Muscle layer of colon (tissue), 2 donors: ENCODE measurements at regions not wholly inside any gene's neighbourhood (a gene's known extent, or its start where the extent isn't known, plus 50 kb on each side); places are given as distances from the start of the nearest gene placed in this dataset.

Experiments used
- H3K27ac ChIP-seq: one replicate; pipeline ENCODE4 v1.7.0; 2013; ENCODE audit warnings: low read depth, mild to moderate bottlenecking, low read length, moderate library complexity
- H3K27me3 ChIP-seq, 2 donors: one replicate each; pipeline ENCODE4 v1.7.0; 2013; ENCODE audit warnings: low read length in 2 of 2, mild to moderate bottlenecking in 2 of 2; ENCODE audit not compliant: insufficient read depth in 2 of 2, control insufficient read depth in 1 of 2
- H3K36me3 ChIP-seq: one replicate; pipeline ENCODE4 v1.7.0; 2013; ENCODE audit warnings: mild to moderate bottlenecking, low read length; ENCODE audit not compliant: insufficient read depth
- H3K4me1 ChIP-seq: one replicate; pipeline ENCODE4 v1.7.0; 2013; ENCODE audit warnings: mild to moderate bottlenecking, low read length; ENCODE audit not compliant: insufficient read depth
- H3K4me3 ChIP-seq, 2 donors: one replicate each; pipeline ENCODE4 v1.7.0; 2013; ENCODE audit warnings: low read length in 2 of 2, low read depth in 1 of 2, mild to moderate bottlenecking in 1 of 2, moderate library complexity in 1 of 2
- H3K9ac ChIP-seq: one replicate; pipeline ENCODE4 v1.7.0; 2013; ENCODE audit warnings: low read length
- H3K9me3 ChIP-seq: one replicate; pipeline ENCODE4 v1.7.0; 2013; ENCODE audit warnings: mild to moderate bottlenecking, low read length
- donor health status: abdominal sarcoma.
- donor health status: Adenocarcinoma of cecum.

GRCh38 chr1:234698686-234699085, 88.7 kb upstream of the IRF2BP2 start:
- H3K27me3 ChIP-seq = no peaks in the 10 kb centered on the region
- H3K4me1 ChIP-seq = peaks cover 30% of the 10 kb centered on the region
- H3K9ac ChIP-seq = no peak overlapping the region
- no peaks in the 10 kb centered on the region for H3K36me3 ChIP-seq
- no peaks in the 10 kb centered on the region for H3K9me3 ChIP-seq
- H3K27ac ChIP-seq = no peak overlapping the region
- no peak overlapping the region for H3K4me3 ChIP-seq

GRCh38 chr1:234697741-234698140, 87.8 kb upstream of the IRF2BP2 start:
- H3K4me1 ChIP-seq = peaks cover 32% of the 10 kb centered on the region
- H3K4me3 ChIP-seq = no peak overlapping the region
- no peak overlapping the region for H3K9ac ChIP-seq
- no peaks in the 10 kb centered on the region for H3K36me3 ChIP-seq
- H3K9me3 ChIP-seq = no peaks in the 10 kb centered on the region
- H3K27me3 ChIP-seq = no peaks in the 10 kb centered on the region
- no peak overlapping the region for H3K27ac ChIP-seq

- H3K9me3 ChIP-seq = no peaks in the 10 kb centered on the region
- no peak overlapping the region for H3K27ac ChIP-seq
- H3K4me1 ChIP-seq = peaks cover 27% of the 10 kb centered on the region
Measured at GRCh38 chr1:234697015-234697414, 87.0 kb upstream of the IRF2BP2 start.

GRCh38 chr1:234696148-234696576, 86.2 kb upstream of the IRF2BP2 start:
- Histone ChIP-seq H3K4me3 (no peak overlapping the region), H3K4me1 (peaks cover 23% of the 10 kb centered on the region), H3K9ac (no peak overlapping the region), H3K27me3 (no peaks in the 10 kb centered on the region), H3K27ac (no peak overlapping the region), H3K9me3 (no peaks in the 10 kb centered on the region), H3K36me3 (no peaks in the 10 kb centered on the region)

More at GRCh38 chr1:234697015-234697414, 87.0 kb upstream of the IRF2BP2 start:
- Histone ChIP-seq H3K4me3 (no peak overlapping the region), H3K9ac (no peak overlapping the region), H3K27me3 (no peaks in the 10 kb centered on the region), H3K36me3 (no peaks in the 10 kb centered on the region)

- Histone ChIP-seq H3K9me3 (no peaks in the 10 kb centered on the region), H3K27ac (no peak overlapping the region), H3K27me3 (no peaks in the 10 kb centered on the region), H3K4me3 (no peak overlapping the region), H3K9ac (no peak overlapping the region), H3K4me1 (peaks cover 8% of the 10 kb centered on the region), H3K36me3 (no peaks in the 10 kb centered on the region)
Measured at GRCh38 chr1:234694661-234695060, 84.7 kb upstream of the IRF2BP2 start.

- Histone ChIP-seq H3K9ac (no peak overlapping the region), H3K4me3 (no peak overlapping the region), H3K27ac (no peak overlapping the region), H3K27me3 (no peaks in the 10 kb centered on the region), H3K4me1 (peaks cover 6% of the 10 kb centered on the region), H3K36me3 (no peaks in the 10 kb centered on the region), H3K9me3 (no peaks in the 10 kb centered on the region)
Measured at GRCh38 chr1:234692966-234693580, 83.1 kb upstream of the IRF2BP2 start.

GRCh38 chr1:234691567-234691966, 81.6 kb upstream of the IRF2BP2 start:
- Histone ChIP-seq H3K4me1 (peaks cover 6% of the 10 kb centered on the region), H3K9ac (no peak overlapping the region), H3K27me3 (no peaks in the 10 kb centered on the region), H3K36me3 (no peaks in the 10 kb centered on the region), H3K27ac (no peak overlapping the region), H3K9me3 (no peaks in the 10 kb centered on the region), H3K4me3 (no peak overlapping the region)

GRCh38 chr1:234690872-234691271, 80.9 kb upstream of the IRF2BP2 start:
- H3K9ac ChIP-seq = no peak overlapping the region
- H3K9me3 ChIP-seq = no peaks in the 10 kb centered on the region
- no peaks in the 10 kb centered on the region for H3K36me3 ChIP-seq
- H3K4me1 ChIP-seq = peaks cover 6% of the 10 kb centered on the region
- H3K27me3 ChIP-seq = no peaks in the 10 kb centered on the region
- H3K4me3 ChIP-seq = no peak overlapping the region
- no peak overlapping the region for H3K27ac ChIP-seq

GRCh38 chr1:234689236-234689635, 79.3 kb upstream of the IRF2BP2 start:
- H3K27ac ChIP-seq = no peak overlapping the region
- no peak overlapping the region for H3K9ac ChIP-seq
- no peak overlapping the region for H3K4me3 ChIP-seq
- no peaks in the 10 kb centered on the region for H3K9me3 ChIP-seq
- no peaks in the 10 kb centered on the region for H3K27me3 ChIP-seq
- peaks cover 10% of the 10 kb centered on the region for H3K4me1 ChIP-seq
- no peaks in the 10 kb centered on the region for H3K36me3 ChIP-seq

GRCh38 chr1:234687011-234687410, 77.0 kb upstream of the IRF2BP2 start:
- H3K4me1 ChIP-seq = peaks cover 13% of the 10 kb centered on the region
- no peaks in the 10 kb centered on the region for H3K27me3 ChIP-seq
- no peaks in the 10 kb centered on the region for H3K9me3 ChIP-seq
- no peak overlapping the region for H3K9ac ChIP-seq
- H3K4me3 ChIP-seq = no peak overlapping the region
- H3K27ac ChIP-seq = no peak overlapping the region
- no peaks in the 10 kb centered on the region for H3K36me3 ChIP-seq

- Histone ChIP-seq H3K9me3 (no peaks in the 10 kb centered on the region), H3K27me3 (no peaks in the 10 kb centered on the region), H3K4me3 (no peak overlapping the region), H3K36me3 (no peaks in the 10 kb centered on the region), H3K27ac (no peak overlapping the region), H3K4me1 (peaks cover 13% of the 10 kb centered on the region), H3K9ac (no peak overlapping the region)
Measured at GRCh38 chr1:234686035-234686434, 76.1 kb upstream of the IRF2BP2 start.

- Histone ChIP-seq H3K9me3 (no peaks in the 10 kb centered on the region), H3K4me3 (no peak overlapping the region), H3K27me3 (no peaks in the 10 kb centered on the region), H3K9ac (no peak overlapping the region), H3K27ac (no peak overlapping the region), H3K36me3 (no peaks in the 10 kb centered on the region), H3K4me1 (peaks cover 13% of the 10 kb centered on the region)
Measured at GRCh38 chr1:234684856-234685255, 74.9 kb upstream of the IRF2BP2 start.
